GM19351 (cell line): ENCODE measurements at regions not wholly inside any gene's neighbourhood (a gene's known extent, or its start where the extent isn't known, plus 50 kb on each side); places are given as distances from the start of the nearest gene placed in this dataset.

Source experiments
- ATAC-seq: cut with Tn5 transposase; IDR thresholded peaks from one replicate; pipeline ENCODE4 v1.9.1; 2021; ENCODE audit warnings: mild to moderate bottlenecking, moderate library complexity; ENCODE audit not compliant: unreplicated experiment

DNA sequence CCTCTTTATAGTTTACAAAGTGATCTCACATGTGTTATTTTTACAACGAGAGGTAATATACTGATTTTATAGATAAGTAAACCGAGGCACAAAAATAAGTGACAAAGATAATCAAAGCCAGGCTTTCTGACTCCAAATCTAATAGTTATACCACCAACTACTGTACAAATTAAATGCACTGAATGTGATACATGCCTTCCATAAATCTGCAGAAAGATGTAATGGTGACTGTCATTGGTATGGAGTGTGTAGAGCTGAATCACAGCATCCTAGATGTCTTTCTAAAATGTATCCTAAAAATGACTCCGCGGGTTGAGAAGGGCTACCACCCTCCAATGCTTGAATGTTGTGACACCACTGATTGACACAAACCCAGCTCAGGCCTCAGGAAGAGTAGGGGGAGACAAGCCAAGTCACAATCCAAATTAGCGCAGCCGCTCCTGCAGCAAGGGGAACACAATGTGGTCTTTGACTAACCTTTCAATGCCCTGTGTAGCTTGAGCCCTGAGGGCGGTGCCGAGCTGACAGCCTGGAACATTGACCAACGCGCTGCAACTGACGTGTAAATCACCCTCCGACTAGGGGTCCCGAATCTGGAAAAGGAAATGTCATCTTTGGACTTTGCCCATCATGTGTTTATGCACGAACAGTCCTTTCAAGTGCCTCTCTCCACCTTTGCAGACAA, 136.8 kb downstream of the OLIG3 start:
- ATAC-seq: no peak

DNA sequence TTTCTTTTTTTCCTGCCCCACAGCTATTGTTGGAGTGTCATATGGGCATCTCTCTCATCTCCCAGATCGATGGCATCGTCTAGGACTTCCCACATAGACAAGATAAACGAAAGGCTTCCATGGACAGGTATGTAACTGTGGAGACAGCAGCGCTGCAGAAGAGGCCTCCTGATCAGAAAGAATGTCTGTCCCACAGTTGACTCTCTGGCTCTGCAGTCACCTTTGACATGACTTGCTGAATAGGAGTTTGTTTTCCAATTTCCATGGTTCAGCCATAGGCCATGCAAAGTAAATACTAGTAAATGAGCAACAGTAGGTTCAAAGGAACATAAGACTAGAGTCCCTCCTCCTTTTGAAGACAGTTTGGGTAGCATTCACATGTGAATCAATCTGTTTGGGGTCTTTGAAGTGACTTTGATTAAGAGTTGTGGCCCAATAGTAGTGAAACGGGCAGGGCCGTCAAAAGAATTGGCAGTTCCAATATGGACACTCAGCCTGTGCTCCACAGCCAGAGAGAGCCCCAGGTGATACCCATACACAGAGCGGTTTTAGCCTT, 134.7 kb upstream of the IFNGR1 start:
- ATAC-seq: no peak

DNA sequence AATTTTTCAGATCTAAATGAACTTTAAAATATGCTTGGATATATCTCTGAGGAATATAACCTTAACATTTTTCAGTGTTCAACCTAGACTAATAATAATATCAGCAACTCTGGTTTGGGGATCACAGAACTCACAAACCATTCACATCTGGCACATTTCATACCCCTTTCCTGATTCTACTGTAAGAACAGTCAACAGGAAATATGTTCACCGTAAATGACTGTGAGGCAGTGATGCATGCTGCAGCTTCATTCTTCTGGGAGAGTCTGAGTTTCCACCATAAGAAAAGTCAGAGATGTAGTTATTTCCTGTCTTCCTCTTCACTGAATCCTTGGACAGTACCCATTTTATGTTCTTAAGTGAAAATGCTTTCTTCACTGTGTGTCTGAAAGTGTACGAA, 134.2 kb upstream of the IFNGR1 start:
- no peak for ATAC-seq

DNA sequence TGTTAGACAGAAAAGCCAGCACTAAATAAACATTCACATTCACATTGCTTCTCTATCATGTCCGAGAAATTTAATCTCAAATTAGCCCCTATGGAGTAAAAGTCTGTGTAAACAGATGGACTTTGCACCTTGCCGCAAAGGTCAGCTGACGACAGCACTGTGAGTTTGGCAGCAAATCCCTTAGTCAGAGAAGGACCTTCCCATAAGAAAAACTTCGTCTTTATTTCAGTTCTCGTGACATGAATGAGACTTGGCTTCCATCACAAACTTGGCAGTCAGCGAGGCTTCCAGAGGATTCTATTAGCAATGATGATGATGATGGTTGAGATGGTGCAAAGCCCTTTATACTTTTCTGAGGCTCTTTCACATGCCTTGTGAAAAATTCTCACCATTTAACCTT, 133.7 kb upstream of the IFNGR1 start:
- ATAC-seq: no peak

DNA sequence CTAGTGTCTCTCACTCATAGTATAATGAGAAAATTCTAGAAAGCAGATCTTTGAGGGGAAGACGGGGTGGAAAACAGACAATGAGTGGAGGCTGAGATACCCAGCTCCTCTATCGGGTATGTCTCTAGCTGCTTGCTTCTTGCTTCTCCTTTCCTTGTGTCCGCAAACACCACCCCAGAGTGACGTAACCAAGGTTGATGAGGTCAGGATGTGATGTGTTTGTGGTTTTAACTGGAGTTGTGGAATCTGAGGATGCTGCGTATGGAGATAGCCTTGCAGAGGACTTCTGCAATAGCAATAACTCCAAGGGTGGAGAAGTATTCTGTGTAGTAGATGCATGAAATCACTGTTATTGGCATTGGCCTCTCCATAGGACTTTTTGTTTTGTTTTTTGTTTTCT, 132.7 kb upstream of the IFNGR1 start:
- no peak for ATAC-seq

DNA sequence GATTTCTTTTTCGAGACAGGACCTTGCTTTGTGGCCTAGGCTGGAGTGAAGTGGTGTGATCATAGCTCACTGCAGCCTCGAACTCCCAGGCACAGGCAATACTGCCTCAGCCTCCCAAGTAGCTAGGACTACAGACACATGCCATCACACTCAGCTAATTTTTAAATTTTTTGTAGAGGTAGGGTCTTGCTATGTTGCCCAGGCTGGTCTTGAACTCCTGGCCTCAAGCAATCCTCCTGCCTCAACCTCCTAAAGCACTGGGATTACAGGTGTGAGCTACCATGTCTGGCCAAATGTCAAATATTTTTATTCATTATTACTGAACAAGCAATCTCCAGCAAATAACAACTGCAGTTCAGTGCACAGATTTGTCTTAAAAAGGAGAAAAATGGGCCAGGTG, 131.7 kb upstream of the IFNGR1 start:
- ATAC-seq: no peak

DNA sequence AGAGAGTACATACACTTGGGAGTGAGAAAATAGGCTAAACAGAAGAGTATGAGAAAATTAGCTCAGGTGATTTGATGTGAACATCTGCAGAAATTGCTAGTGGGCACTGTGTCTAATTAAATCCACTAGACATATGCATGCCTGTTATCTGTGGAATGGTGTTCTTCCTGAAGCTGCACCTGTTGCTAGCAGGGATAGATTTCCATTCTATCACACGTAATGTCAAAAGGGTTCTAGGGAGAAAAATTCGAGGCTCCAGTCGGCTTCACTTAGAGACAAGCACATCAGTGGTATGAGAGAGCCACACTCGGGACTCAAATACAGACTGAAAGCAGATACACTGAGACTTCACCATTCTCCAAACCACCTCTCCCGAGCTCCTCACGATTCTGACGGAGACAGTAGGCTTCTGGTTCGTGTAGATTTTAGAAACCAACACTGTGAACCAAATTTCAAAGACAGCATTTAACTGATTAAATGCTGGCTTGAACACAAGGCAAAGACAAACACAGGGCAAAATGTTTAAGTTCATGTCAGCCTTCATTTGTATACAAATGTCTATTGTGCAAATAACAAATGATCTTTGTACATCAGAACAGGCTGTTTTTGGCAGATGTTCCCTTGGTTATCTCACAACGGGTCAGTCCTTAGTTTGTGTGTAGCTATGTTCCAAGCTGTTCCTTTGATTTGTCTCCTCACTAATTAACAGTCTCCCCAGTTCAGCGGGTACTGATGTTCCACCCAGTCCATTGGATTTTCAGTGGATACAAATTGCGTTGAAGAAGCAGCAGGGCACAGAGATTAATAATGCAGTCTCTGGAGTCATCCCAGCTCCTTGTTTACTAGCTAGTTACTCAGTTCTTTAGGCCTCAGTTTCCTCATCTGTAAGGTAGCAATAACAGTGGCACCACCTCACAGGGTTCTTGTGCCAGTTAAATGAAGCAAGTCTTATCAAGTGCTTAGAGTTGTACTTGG, 131.0 kb upstream of the IFNGR1 start:
- no peak for ATAC-seq

DNA sequence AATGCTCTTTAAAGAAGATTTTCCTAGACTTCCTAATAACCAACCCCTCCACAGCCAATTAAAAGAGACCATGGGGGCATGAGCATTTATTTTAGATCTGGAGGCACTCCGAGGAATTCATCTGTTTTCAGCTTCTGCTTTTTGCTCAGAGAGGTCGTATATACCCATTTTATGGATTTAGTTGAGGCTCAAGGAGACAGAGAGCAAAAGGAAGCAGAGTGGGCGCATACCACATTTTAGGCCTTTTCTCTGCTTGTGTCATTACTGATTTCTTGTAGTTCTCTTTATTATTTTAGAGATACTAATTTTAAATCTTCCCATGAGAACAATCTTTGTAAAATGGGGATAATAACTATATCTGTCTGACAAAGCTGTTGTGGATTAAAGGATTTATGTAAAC, 129.6 kb upstream of the IFNGR1 start:
- no peak for ATAC-seq

DNA sequence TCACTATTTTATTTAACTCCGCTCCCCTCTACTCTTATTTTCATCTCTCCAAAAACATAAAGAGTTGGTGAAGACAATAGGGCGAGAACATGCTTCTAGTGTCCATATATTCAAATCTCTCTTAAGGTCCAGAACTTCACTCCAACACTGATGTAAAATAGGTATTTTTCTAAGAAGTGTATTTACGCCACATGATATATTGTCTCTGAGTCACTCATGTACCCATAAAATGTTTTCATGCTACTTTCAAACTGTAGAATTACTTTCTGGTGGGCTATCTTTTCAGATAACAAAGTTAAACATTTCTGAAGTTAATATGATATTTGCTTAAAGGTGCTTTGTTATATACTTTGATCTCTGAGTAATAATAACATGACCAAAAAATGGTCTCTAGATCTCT, 124.1 kb upstream of the IFNGR1 start:
- no peak for ATAC-seq

DNA sequence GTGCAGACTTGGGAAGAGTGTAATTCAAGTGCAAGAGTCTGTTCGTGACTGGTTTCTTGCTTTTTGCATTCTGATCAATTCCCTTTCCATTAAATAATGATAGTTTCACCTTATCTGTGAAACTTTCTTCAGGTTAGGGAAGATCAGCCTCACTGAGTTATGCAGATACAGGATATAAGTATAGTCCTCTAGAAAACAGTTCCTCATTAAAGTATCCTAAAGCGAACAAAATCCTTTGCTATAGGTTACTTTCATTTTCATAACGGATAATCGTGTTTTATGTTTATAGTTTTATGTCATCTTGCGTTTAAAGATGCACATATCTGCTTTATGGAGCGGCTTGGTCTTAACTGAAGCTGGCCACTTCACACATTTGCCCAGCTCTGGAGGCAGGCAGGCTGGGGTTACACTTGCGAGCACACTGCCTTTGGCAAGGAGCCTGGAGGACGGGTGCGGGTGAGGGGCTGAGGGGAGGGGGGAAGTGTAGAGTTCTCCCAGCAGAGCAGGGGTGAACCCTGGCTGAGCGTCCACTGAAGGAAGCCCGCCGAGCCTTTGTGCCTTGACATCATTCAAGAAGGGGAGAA, 123.5 kb upstream of the IFNGR1 start:
- ATAC-seq: no peak

DNA sequence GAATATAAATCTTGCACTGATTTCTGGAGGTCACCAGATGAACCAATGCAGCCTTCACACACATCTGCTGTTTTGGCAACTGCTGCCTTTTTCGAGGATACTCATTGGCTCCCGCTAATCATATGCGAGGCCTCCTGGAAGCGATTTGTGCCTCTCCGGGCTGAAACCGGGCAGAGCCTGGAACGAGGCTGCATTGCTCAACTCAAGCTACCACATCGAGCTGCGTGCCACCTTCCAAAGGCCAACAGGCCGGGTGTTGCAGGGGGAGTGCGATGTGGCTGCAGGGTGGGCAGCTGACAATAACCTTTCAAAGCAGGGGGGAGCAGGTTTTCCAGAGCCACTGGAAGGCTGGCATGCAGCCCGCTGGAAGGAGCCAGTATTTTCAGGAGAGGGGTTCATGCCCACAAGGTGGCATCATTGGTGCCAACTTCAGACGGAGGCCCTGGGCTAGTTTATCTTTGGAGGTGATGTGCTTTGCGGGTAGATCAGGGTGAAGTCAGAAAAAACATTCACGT, 122.6 kb upstream of the IFNGR1 start:
- ATAC-seq: no peak

DNA sequence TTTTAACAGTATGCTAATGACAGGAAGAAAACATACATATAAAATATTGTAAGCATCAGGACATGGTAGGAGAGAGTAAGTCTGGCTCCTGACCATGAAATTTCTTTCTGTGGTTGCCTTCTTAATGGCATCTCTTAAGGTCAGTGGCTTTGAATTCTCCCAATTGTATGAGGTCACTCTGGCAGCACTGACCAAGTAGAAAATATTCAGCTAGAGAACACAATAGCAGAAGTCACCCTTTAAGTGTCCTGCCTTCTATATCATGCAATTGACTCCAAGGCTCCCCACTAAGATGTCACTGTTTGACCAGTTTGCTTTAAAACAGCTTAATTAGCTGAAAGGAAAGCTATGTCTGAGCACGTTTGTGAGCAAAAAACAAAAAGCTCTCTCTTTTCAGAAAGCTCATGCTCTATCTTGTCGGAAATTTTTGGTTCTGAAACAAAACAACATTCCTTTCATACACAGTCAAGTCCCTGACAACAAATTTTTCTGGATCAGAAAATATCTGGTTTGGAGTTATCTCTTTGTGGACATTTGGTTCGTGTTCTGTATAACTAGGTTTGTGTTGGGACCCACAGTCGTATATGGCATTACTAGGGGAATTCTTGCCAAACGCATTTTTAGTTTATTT, 120.9 kb upstream of the IFNGR1 start:
- no peak for ATAC-seq

DNA sequence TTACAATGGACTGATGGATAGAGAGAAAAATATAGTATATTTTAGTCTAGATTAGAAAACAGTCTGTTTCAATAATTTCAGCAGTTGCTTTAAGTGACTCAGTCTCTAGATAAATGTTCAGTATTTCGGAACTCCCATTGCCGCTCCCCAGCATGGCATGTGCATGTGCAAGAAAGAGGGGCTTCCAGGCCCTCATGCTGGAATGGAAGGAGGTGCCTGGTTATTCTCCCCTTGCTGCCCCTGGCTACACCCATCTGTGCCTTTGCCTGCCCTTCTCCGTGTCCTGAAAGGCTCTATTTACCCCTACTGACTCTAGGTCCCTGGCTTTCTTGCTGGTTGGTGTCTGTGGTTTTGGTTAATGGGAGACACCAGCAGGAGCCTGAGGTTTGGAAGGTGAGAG, 115.7 kb upstream of the IFNGR1 start:
- ATAC-seq: no peak

DNA sequence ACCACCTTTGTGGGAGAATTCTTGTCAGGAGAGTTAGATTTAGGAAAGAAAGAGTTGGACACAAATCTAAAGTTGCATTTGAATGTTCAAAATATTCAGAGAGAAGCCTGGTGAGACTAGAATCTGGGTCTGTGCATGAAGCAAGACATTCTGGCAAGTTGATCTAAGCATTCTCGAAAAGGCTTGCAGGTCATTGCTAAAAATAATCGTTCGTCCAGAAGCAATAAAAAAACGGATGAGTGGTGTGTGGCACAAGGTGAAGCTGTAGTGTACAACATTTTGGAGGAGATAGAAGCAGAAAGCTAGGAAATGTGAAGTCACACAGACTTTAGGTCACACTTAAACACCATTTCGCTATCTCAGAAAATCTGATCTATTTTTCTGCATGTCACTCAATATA, 114.9 kb upstream of the IFNGR1 start:
- no peak for ATAC-seq

DNA sequence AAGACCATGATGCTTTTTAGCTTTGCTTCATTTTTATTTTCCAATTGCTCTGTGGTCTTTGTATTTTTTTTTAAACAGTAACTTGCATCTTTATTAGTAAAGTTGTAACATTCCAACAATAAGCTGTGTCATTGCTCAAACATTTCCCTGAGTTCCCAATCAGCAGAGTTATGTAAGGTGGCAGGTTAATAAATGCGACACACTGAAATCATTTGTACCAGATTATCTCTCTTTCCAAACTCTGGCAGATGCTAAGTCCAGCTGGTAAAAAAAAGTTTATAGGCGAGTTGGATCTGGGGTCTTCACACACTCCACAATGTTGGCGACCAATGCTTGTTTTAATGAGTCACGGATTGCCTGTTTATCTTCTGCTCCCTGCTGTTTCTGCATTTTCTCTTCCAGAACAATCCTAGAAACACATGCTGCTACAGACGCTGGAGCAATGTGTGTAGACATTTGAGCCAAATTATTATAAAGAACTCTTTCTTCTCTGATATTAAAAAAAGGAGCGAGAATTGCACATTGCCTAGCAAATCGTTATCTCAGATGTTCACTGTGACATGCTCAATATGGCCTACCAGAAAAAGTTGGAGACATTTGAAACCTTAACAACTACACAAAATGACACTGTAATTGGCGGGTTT, 113.6 kb upstream of the IFNGR1 start:
- no peak for ATAC-seq

DNA sequence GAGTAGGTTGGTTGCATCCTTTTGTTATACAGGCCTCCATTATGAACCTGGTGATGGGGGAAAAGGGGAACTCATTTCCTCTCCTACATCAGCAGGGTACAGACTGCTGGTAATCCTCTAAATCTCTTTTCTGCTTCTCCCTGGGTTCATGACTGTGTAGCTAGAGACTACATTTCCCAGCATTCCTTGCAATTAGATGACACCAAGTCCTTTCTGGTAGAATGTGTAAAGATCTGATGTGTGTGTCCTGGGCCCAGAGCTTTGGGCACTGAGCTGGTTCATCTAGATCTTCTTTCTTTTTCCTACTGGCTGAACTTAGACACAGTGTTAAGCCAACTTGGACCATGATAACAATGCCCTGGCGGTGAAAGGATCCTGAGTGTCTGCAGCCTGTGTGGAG, 104.7 kb upstream of the IFNGR1 start:
- ATAC-seq: no peak

DNA sequence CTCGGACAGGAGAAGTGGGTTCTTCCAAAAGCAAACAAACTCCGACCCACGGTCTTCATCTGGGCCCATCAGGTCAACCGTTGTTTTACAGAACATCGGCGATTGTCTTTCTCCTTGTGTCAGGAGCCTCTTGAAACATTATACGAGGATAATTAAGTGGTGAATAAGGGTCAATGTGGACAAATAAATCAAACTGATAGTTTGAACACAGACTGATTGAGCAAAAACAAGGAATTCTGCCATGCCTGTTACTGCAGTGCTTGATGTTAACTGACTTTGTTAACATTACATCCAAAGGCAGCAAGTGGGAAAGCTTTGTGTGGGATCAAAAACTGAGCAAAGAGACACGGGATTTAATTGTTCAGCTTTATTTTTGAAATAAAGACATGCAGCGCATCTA, 101.1 kb upstream of the IFNGR1 start:
- ATAC-seq: no peak

DNA sequence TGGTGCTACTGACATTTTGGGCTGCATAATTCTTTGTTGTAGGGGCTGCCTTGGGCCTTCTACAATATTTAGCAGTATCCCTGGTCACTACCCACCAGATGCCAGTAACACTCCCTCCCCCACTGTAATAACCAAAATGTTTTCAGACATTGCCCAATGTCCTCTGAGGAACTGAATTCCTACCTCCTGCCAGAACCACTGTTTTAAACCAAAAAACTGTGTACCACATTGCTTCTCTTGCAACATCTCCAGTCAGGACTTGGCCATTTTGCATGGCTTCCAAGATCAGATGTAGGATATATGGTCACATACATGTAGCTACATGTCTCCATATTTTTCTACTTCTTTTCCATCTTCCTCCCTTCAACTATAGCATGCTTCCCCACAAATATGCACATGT, 97.4 kb upstream of the IFNGR1 start:
- ATAC-seq: no peak

DNA sequence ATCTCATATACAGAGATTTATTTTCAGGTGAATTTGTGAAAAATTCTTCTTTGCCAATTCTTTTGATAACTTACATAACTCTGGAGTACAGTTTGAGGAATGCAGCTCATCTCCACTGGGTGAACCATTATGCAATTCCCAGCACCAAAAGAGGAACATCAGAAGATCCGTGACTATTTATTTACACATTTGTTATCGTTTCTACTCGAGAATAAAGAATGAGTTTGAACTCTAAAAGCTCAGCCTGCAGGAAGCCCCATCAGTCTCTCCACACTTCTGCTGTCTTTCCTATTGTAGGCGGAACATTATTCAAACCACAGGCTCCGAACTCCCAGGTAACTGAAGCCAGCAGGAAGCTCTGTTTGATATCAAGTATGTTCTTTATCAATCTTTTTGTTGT, 95.9 kb upstream of the IFNGR1 start:
- ATAC-seq: no peak
